LNCAP (cell line): ENCODE measurements at regions not wholly inside any gene's neighbourhood (a gene's known extent, or its start where the extent isn't known, plus 50 kb on each side); places are given as distances from the start of the nearest gene placed in this dataset.

Experiments
- CTCF ChIP-seq: fragments of 450-650 bp; IDR thresholded peaks from 2 replicates; pipeline ENCODE4 v1.5.1; 2017; ENCODE audit warnings: mild to moderate bottlenecking

- no peak for TF ChIP-seq CTCF
Measured at GRCh38 chr6:149267513-149268043, 49.9 kb upstream of the TAB2 start.
